ENCODE measurements at regions not wholly inside any gene's neighbourhood (a gene's known extent, or its start where the extent isn't known, plus 50 kb on each side); places are given as distances from the start of the nearest gene placed in this dataset.

- ChIA-PET CTCF (ENCODE audit: partially characterized antibody) (no interaction called here), POLR2A (ENCODE audit: partially characterized antibody) (no interaction called here)
- DNase-seq: no peak
- intact Hi-C loops (cut with micrococcal nuclease): no loop called here
- Histone ChIP-seq H3K4me3 (ENCODE audit: low read length in 2 of 2) (no peak overlapping the region), H3K36me3 (ENCODE audit: insufficient read depth, low read length) (no peaks in the 10 kb centered on the region), H3K27ac (ENCODE audit: low read depth, low read length) (no peak overlapping the region), H3K27me3 (ENCODE audit: insufficient read depth, low read length) (no peaks in the 10 kb centered on the region), H3K9me3 (ENCODE audit: control insufficient read depth in 1 of 2, low read length in 2 of 2) (no peaks in the 10 kb centered on the region), H3K4me1 (ENCODE audit: insufficient read depth, low read length) (no peaks in the 10 kb centered on the region)
- peaks cover 0 to 36% (median 23%) of the 10 kb centered on the region in 8 donors for H3K9me3 Mint-ChIP-seq
- no peak overlapping the region for H3K4me3 Mint-ChIP-seq
- H3K4me1 Mint-ChIP-seq: no peaks in the 10 kb centered on the region
- H3K36me3 Mint-ChIP-seq: no peaks in the 10 kb centered on the region
- H3K27me3 Mint-ChIP-seq: no peaks in the 10 kb centered on the region
- no peak overlapping the region for H3K27ac Mint-ChIP-seq
Measured at GRCh38 chr16:60120586-60120985, 1386.5 kb upstream of the GOT2 start.

- Histone ChIP-seq H3K36me3 (ENCODE audit: insufficient read depth, low read length) (no peaks in the 10 kb centered on the region), H3K4me1 (ENCODE audit: insufficient read depth, low read length) (no peaks in the 10 kb centered on the region), H3K27ac (ENCODE audit: low read depth, low read length) (no peak overlapping the region), H3K9me3 (ENCODE audit: control insufficient read depth in 1 of 2, low read length in 2 of 2) (no peaks in the 10 kb centered on the region), H3K4me3 (ENCODE audit: low read length in 2 of 2) (no peak overlapping the region), H3K27me3 (ENCODE audit: insufficient read depth, low read length) (no peaks in the 10 kb centered on the region)
- no peaks in the 10 kb centered on the region for H3K4me1 Mint-ChIP-seq
- no peaks in the 10 kb centered on the region for H3K27me3 Mint-ChIP-seq
- ChIA-PET CTCF (ENCODE audit: partially characterized antibody) (no interaction called here), POLR2A (ENCODE audit: partially characterized antibody) (no interaction called here)
- no peak overlapping the region for H3K4me3 Mint-ChIP-seq
- DNase-seq: no peak
- H3K36me3 Mint-ChIP-seq: no peaks in the 10 kb centered on the region
- peaks cover 6 to 33% (median 18%) of the 10 kb centered on the region in 8 donors for H3K9me3 Mint-ChIP-seq
- intact Hi-C loops (cut with micrococcal nuclease): no loop called here
- H3K27ac Mint-ChIP-seq: no peak overlapping the region
Measured at GRCh38 chr16:60110531-60110930, 1376.4 kb upstream of the GOT2 start.

DNA sequence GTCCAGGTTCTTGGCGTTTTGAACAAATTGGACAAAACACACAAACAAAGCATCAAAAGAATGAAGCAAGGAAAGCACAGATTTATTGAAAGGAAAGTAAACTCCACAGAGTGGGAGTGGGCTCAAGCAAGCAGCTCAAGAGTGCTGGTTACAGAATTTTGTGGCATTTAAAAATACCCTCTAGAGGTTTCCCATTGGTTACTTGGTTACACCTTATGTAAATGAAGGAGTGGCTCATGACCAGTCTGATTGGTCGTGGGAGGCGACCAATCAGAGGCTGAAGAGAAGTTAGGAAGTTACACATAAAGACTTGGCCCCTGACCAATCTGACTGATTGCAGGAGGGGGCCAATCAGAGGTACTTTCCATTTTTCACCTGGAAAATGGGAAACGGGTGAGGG is 1373.8 kb upstream of the GOT2 start:
- Histone ChIP-seq H3K36me3 (ENCODE audit: insufficient read depth, low read length) (no peaks in the 10 kb centered on the region), H3K4me3 (ENCODE audit: low read length in 2 of 2) (no peak overlapping the region), H3K9me3 (ENCODE audit: control insufficient read depth in 1 of 2, low read length in 2 of 2) (no peaks in the 10 kb centered on the region), H3K4me1 (ENCODE audit: insufficient read depth, low read length) (no peaks in the 10 kb centered on the region), H3K27me3 (ENCODE audit: insufficient read depth, low read length) (no peaks in the 10 kb centered on the region), H3K27ac (ENCODE audit: low read depth, low read length) (no peak overlapping the region)
- Mint-ChIP-seq H3K27me3 (no peaks in the 10 kb centered on the region), H3K9me3 (peaks cover 7 to 47% (median 21%) of the 10 kb centered on the region in 8 donors), H3K4me3 (no peak overlapping the region), H3K27ac (no peak overlapping the region), H3K4me1 (no peaks in the 10 kb centered on the region), H3K36me3 (no peaks in the 10 kb centered on the region)
- ChIA-PET POLR2A (ENCODE audit: partially characterized antibody) (no interaction called here), CTCF (ENCODE audit: partially characterized antibody) (no interaction called here)
- intact Hi-C loops (cut with micrococcal nuclease): no loop called here
- DNase-seq: no peak

GRCh38 chr16:60107437-60107836 is 1373.3 kb upstream of the GOT2 start:
- Mint-ChIP-seq H3K4me1 (no peaks in the 10 kb centered on the region), H3K27ac (no peak overlapping the region), H3K27me3 (no peaks in the 10 kb centered on the region), H3K36me3 (no peaks in the 10 kb centered on the region), H3K9me3 (peaks cover 7 to 44% (median 20%) of the 10 kb centered on the region in 8 donors), H3K4me3 (no peak overlapping the region)
- POLR2A ChIA-PET (ENCODE audit: partially characterized antibody): no interaction called here
- H3K4me1 ChIP-seq (ENCODE audit: insufficient read depth, low read length): no peaks in the 10 kb centered on the region
- no peaks in the 10 kb centered on the region for H3K27me3 ChIP-seq (ENCODE audit: insufficient read depth, low read length)
- no peak for DNase-seq
- H3K36me3 ChIP-seq (ENCODE audit: insufficient read depth, low read length): no peaks in the 10 kb centered on the region
- no peak overlapping the region for H3K27ac ChIP-seq (ENCODE audit: low read depth, low read length)
- H3K9me3 ChIP-seq (ENCODE audit: control insufficient read depth in 1 of 2, low read length in 2 of 2): no peaks in the 10 kb centered on the region
- no peak overlapping the region for H3K4me3 ChIP-seq (ENCODE audit: low read length in 2 of 2)
- CTCF ChIA-PET (ENCODE audit: partially characterized antibody): no interaction called here
- intact Hi-C loops (cut with micrococcal nuclease): no loop called here

- no peak overlapping the region for H3K27ac Mint-ChIP-seq
- Histone ChIP-seq H3K9me3 (ENCODE audit: control insufficient read depth in 1 of 2, low read length in 2 of 2) (no peaks in the 10 kb centered on the region), H3K4me3 (ENCODE audit: low read length in 2 of 2) (no peak overlapping the region), H3K27me3 (ENCODE audit: insufficient read depth, low read length) (no peaks in the 10 kb centered on the region), H3K27ac (ENCODE audit: low read depth, low read length) (no peak overlapping the region), H3K36me3 (ENCODE audit: insufficient read depth, low read length) (no peaks in the 10 kb centered on the region), H3K4me1 (ENCODE audit: insufficient read depth, low read length) (no peaks in the 10 kb centered on the region)
- no peaks in the 10 kb centered on the region for H3K36me3 Mint-ChIP-seq
- no peak for DNase-seq
- no peak overlapping the region for H3K4me3 Mint-ChIP-seq
- H3K27me3 Mint-ChIP-seq: no peaks in the 10 kb centered on the region
- CTCF ChIA-PET (ENCODE audit: partially characterized antibody): no interaction called here
- H3K4me1 Mint-ChIP-seq: no peaks in the 10 kb centered on the region
- intact Hi-C loops (cut with micrococcal nuclease): no loop called here
- POLR2A ChIA-PET (ENCODE audit: partially characterized antibody): no interaction called here
- peaks cover 7 to 61% (median 25%) of the 10 kb centered on the region in 8 donors for H3K9me3 Mint-ChIP-seq
Measured at GRCh38 chr16:60100371-60100770, 1366.3 kb upstream of the GOT2 start.

- CTCF ChIA-PET (ENCODE audit: partially characterized antibody): no interaction called here
- POLR2A ChIA-PET (ENCODE audit: partially characterized antibody): no interaction called here
- H3K9me3 Mint-ChIP-seq: peaks cover 7 to 36% (median 20%) of the 10 kb centered on the region in 8 donors
Measured at GRCh38 chr16:60091529-60091928, 1357.4 kb upstream of the GOT2 start.

GRCh38 chr16:60091071-60091470 is 1357.0 kb upstream of the GOT2 start:
- Mint-ChIP-seq H3K4me3 (no peak overlapping the region), H3K4me1 (no peaks in the 10 kb centered on the region), H3K27ac (no peak overlapping the region), H3K27me3 (no peaks in the 10 kb centered on the region), H3K36me3 (no peaks in the 10 kb centered on the region), H3K9me3 (peaks cover 7 to 35% (median 22%) of the 10 kb centered on the region in 8 donors)
- POLR2A ChIA-PET (ENCODE audit: partially characterized antibody): no interaction called here
- CTCF ChIA-PET (ENCODE audit: partially characterized antibody): no interaction called here
- no peak for DNase-seq
- Histone ChIP-seq H3K4me1 (ENCODE audit: insufficient read depth, low read length) (no peaks in the 10 kb centered on the region), H3K36me3 (ENCODE audit: insufficient read depth, low read length) (no peaks in the 10 kb centered on the region), H3K27ac (ENCODE audit: low read depth, low read length) (no peak overlapping the region), H3K9me3 (ENCODE audit: control insufficient read depth in 1 of 2, low read length in 2 of 2) (no peaks in the 10 kb centered on the region), H3K27me3 (ENCODE audit: insufficient read depth, low read length) (no peaks in the 10 kb centered on the region), H3K4me3 (ENCODE audit: low read length in 2 of 2) (no peak overlapping the region)
- intact Hi-C loops (cut with micrococcal nuclease): no loop called here

More at GRCh38 chr16:60091529-60091928, 1357.4 kb upstream of the GOT2 start:
- no peak overlapping the region for H3K27ac Mint-ChIP-seq
- Histone ChIP-seq H3K27ac (ENCODE audit: low read depth, low read length) (no peak overlapping the region), H3K9me3 (ENCODE audit: control insufficient read depth in 1 of 2, low read length in 2 of 2) (no peaks in the 10 kb centered on the region), H3K4me3 (ENCODE audit: low read length in 2 of 2) (no peak overlapping the region), H3K4me1 (ENCODE audit: insufficient read depth, low read length) (no peaks in the 10 kb centered on the region), H3K27me3 (ENCODE audit: insufficient read depth, low read length) (no peaks in the 10 kb centered on the region), H3K36me3 (ENCODE audit: insufficient read depth, low read length) (no peaks in the 10 kb centered on the region)
- intact Hi-C loops (cut with micrococcal nuclease): no loop called here
- H3K36me3 Mint-ChIP-seq: no peaks in the 10 kb centered on the region
- no peaks in the 10 kb centered on the region for H3K27me3 Mint-ChIP-seq
- H3K4me3 Mint-ChIP-seq: no peak overlapping the region
- no peak for DNase-seq
- H3K4me1 Mint-ChIP-seq: no peaks in the 10 kb centered on the region

- H3K4me1 Mint-ChIP-seq: no peaks in the 10 kb centered on the region
- no peaks in the 10 kb centered on the region for H3K4me1 ChIP-seq (ENCODE audit: insufficient read depth, low read length)
- no peak overlapping the region for H3K27ac ChIP-seq (ENCODE audit: low read depth, low read length)
- no peaks in the 10 kb centered on the region for H3K27me3 Mint-ChIP-seq
- CTCF ChIA-PET (ENCODE audit: partially characterized antibody): no interaction called here
- H3K4me3 ChIP-seq (ENCODE audit: low read length in 2 of 2): no peak overlapping the region
- H3K9me3 ChIP-seq (ENCODE audit: control insufficient read depth in 1 of 2, low read length in 2 of 2): no peaks in the 10 kb centered on the region
- H3K36me3 ChIP-seq (ENCODE audit: insufficient read depth, low read length): no peaks in the 10 kb centered on the region
- H3K27me3 ChIP-seq (ENCODE audit: insufficient read depth, low read length): no peaks in the 10 kb centered on the region
- POLR2A ChIA-PET (ENCODE audit: partially characterized antibody): no interaction called here
- H3K36me3 Mint-ChIP-seq: no peaks in the 10 kb centered on the region
- H3K27ac Mint-ChIP-seq: no peak overlapping the region
- intact Hi-C loops (cut with micrococcal nuclease): no loop called here
- DNase-seq: no peak
- H3K9me3 Mint-ChIP-seq: peaks cover 8 to 39% (median 28%) of the 10 kb centered on the region in 8 donors
- no peak overlapping the region for H3K4me3 Mint-ChIP-seq
Measured at GRCh38 chr16:60087530-60087929, 1353.4 kb upstream of the GOT2 start.

Data from CD4-positive, alpha-beta memory T cell (primary cell).